ENCODE measurements at regions not wholly inside any gene's neighbourhood (a gene's known extent, or its start where the extent isn't known, plus 50 kb on each side); places are given as distances from the start of the nearest gene placed in this dataset.

GRCh38 chr16:74224828-74225612 lies 71.6 kb upstream of the PSMD7 start:
- Histone ChIP-seq H3K9me2 (replicated peaks; ENCODE audit: control insufficient read depth, low read length) (no peaks in the 10 kb centered on the region), H3K79me2 (ENCODE audit: control insufficient read depth, low read length) (no peaks in the 10 kb centered on the region), H3K4me2 (ENCODE audit: low read length) (no peak overlapping the region), H3K27ac (ENCODE audit: low read depth, low read length) (no peak overlapping the region), H3K27me3 (ENCODE audit: control insufficient read depth, low read length) (no peaks in the 10 kb centered on the region), H4K20me1 (ENCODE audit: control insufficient read depth, insufficient read depth, low read depth, low read length) (no peaks in the 10 kb centered on the region), H3K36me3 (ENCODE audit: control insufficient read depth, low read length) (no peaks in the 10 kb centered on the region), H3K9me3 (ENCODE audit: control insufficient read depth, insufficient read depth, low read length) (no peaks in the 10 kb centered on the region), H3K4me3 (ENCODE audit: low read length) (no peak overlapping the region), H3F3A (ENCODE audit: control insufficient read depth, insufficient read depth) (no peaks in the 10 kb centered on the region), H3K4me1 (ENCODE audit: control insufficient read depth, low read length) (no peaks in the 10 kb centered on the region)
- TF ChIP-seq EZH2phosphoT487 (IDR thresholded peaks at IDR 0.05; ENCODE audit: borderline replicate concordance, low read length) (no peak), CTCF (IDR thresholded peaks at IDR 0.05; ENCODE audit: low read depth, low read length, poor library complexity, severe bottlenecking) (no peak)

DNA sequence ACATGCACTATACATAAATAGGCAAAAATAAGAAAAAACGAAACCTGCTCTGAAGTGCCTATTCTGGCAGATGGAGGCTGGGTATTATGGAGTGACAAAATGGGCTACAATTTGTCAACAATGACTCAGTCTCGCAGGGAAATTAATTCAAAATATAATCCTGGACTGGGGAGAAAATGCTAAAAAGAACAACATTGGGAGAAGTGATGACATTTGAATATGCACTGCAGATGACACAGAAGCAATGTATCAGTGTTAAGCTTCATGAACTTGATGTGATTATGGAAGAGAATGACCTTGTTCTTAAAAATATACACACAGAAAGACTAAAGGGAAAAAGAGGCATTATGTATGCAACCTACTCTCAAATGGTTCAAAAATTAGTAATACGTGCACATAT lies 74.8 kb upstream of the PSMD7 start:
- TF ChIP-seq EZH2phosphoT487 (IDR thresholded peaks at IDR 0.05; ENCODE audit: borderline replicate concordance, low read length) (no peak), CTCF (IDR thresholded peaks at IDR 0.05; ENCODE audit: low read depth, low read length, poor library complexity, severe bottlenecking) (no peak)
- H3K4me2 ChIP-seq (ENCODE audit: low read length), result no peak overlapping the region
- H3K27me3 ChIP-seq (ENCODE audit: control insufficient read depth, low read length), result no peaks in the 10 kb centered on the region
- H3K9me3 ChIP-seq (ENCODE audit: control insufficient read depth, insufficient read depth, low read length), result no peaks in the 10 kb centered on the region
- no peaks in the 10 kb centered on the region for H3F3A ChIP-seq (ENCODE audit: control insufficient read depth, insufficient read depth)
- no peaks in the 10 kb centered on the region for H3K36me3 ChIP-seq (ENCODE audit: control insufficient read depth, low read length)
- H3K4me1 ChIP-seq (ENCODE audit: control insufficient read depth, low read length), result no peaks in the 10 kb centered on the region
- no peak overlapping the region for H3K4me3 ChIP-seq (ENCODE audit: low read length)
- no peaks in the 10 kb centered on the region for H3K79me2 ChIP-seq (ENCODE audit: control insufficient read depth, low read length)
- no peaks in the 10 kb centered on the region for H4K20me1 ChIP-seq (ENCODE audit: control insufficient read depth, insufficient read depth, low read depth, low read length)
- H3K27ac ChIP-seq (ENCODE audit: low read depth, low read length), result no peak overlapping the region
- no peaks in the 10 kb centered on the region for H3K9me2 ChIP-seq (replicated peaks; ENCODE audit: control insufficient read depth, low read length)

DNA sequence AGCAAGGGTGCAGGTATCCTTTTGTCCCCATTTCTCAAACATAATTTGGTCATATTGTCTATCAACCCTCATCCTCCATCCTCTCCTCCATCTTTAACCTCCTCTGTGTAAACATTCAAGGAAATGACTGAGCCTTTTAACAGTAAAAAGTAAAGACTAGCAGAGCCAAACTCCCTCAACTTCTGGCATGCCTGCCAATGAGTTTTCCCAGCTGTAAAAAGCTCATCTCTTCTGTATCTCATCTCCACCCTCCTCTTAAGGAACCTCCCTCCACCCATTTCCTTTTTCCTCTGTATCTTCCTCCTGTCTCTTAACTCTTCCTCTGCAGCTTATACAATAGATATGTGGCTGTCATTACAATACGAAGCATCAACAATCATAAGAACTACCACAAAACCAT lies 76.9 kb upstream of the PSMD7 start:
- Histone ChIP-seq H3F3A (ENCODE audit: control insufficient read depth, insufficient read depth) (no peaks in the 10 kb centered on the region), H3K27me3 (ENCODE audit: control insufficient read depth, low read length) (no peaks in the 10 kb centered on the region), H3K79me2 (ENCODE audit: control insufficient read depth, low read length) (no peaks in the 10 kb centered on the region), H3K4me3 (ENCODE audit: low read length) (no peak overlapping the region), H3K9me2 (replicated peaks; ENCODE audit: control insufficient read depth, low read length) (no peaks in the 10 kb centered on the region), H3K4me1 (ENCODE audit: control insufficient read depth, low read length) (no peaks in the 10 kb centered on the region), H3K9me3 (ENCODE audit: control insufficient read depth, insufficient read depth, low read length) (no peaks in the 10 kb centered on the region), H3K36me3 (ENCODE audit: control insufficient read depth, low read length) (no peaks in the 10 kb centered on the region), H4K20me1 (ENCODE audit: control insufficient read depth, insufficient read depth, low read depth, low read length) (no peaks in the 10 kb centered on the region), H3K4me2 (ENCODE audit: low read length) (no peak overlapping the region), H3K27ac (ENCODE audit: low read depth, low read length) (no peak overlapping the region)
- TF ChIP-seq EZH2phosphoT487 (IDR thresholded peaks at IDR 0.05; ENCODE audit: borderline replicate concordance, low read length) (no peak), CTCF (IDR thresholded peaks at IDR 0.05; ENCODE audit: low read depth, low read length, poor library complexity, severe bottlenecking) (no peak)

Data from DOHH2 (cell line).